SK-N-SH treated with all-trans-retinoic acid at 6 μM for 48 hours (cell line): ENCODE measurements at regions not wholly inside any gene's neighbourhood (a gene's known extent, or its start where the extent isn't known, plus 50 kb on each side); places are given as distances from the start of the nearest gene placed in this dataset.

Source experiments
- BACH2 ChIP-seq: fragments of 250-450 bp; sonication (Bioruptor Pico); IDR thresholded peaks from 2 replicates; pipeline ENCODE4 v1.9.0; 2021; ENCODE audit warnings: mild to moderate bottlenecking, borderline replicate concordance
- ISL1 ChIP-seq: fragments of 250-450 bp; sonication (Bioruptor Pico); IDR thresholded peaks from 2 replicates; pipeline ENCODE4 v2.1.2; 2022; ENCODE audit warnings: mild to moderate bottlenecking, moderate library complexity
- OSR1 ChIP-seq: fragments of 250-450 bp; sonication (Bioruptor Pico); IDR thresholded peaks from 2 replicates; pipeline ENCODE4 v1.8.0; 2022; ENCODE audit warnings: moderate library complexity, mild to moderate bottlenecking, inconsistent platforms
- PPARA ChIP-seq: fragments of 250-450 bp; sonication (Bioruptor Pico); IDR thresholded peaks from 2 replicates; pipeline ENCODE4 v1.5.0; 2020; ENCODE audit warnings: mild to moderate bottlenecking, borderline replicate concordance
- RARB ChIP-seq: fragments of 250-450 bp; sonication (Bioruptor Pico); IDR thresholded peaks from 2 replicates; pipeline ENCODE4 v1.8.0; 2021; ENCODE audit warnings: mild to moderate bottlenecking, moderate library complexity
- TCF4 ChIP-seq: fragments of 250-450 bp; sonication (Bioruptor Pico); IDR thresholded peaks from 2 replicates; pipeline ENCODE4 v1.8.0; 2021; ENCODE audit warnings: mild to moderate bottlenecking, moderate library complexity, borderline replicate concordance
- ZFP3 ChIP-seq: fragments of 250-450 bp; sonication (Bioruptor Pico); IDR thresholded peaks from 2 replicates; pipeline ENCODE4 v1.5.0; 2020; ENCODE audit warnings: mild to moderate bottlenecking, moderate library complexity
- ZFP30 ChIP-seq: fragments of 450-650 bp; formaldehyde crosslinking; IDR thresholded peaks from 2 replicates; pipeline ENCODE4 v1.5.0; 2022; ENCODE audit warnings: mild to moderate bottlenecking, moderate library complexity
- TF ChIP-seq, protein P1 (sequence below): fragments of 250-450 bp; sonication (Bioruptor Pico); IDR thresholded peaks from 2 replicates; pipeline ENCODE4 v1.5.0; 2020; ENCODE audit warnings: mild to moderate bottlenecking, moderate library complexity

DNA sequence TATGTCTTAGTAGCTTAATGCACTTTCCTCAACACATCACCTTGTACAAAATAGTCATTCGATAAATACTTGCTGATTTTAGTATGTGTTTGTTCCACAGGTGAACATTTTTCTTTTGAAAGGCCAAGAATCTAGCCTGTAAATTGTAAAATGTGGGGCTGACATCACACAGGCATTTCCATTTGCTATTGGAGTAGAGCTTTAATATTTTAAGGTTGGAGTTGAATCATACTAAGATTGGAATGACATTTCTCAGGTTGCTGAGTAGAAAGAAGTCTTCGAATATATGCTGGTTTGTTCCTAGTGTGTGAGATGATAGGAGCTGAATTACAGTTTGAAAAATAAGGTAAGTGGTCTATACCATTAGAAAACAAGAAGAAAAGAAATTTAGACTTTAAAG lies 112.3 kb upstream of the FRY start:
- TF ChIP-seq PPARA (CRISPR knock-in tag) (no peak), ZFP30 (no peak), TCF4 (no peak), ISL1 (CRISPR knock-in tag) (no peak), BACH2 (no peak), RARB (CRISPR knock-in tag) (no peak), OSR1 (no peak), ZFP3 (CRISPR knock-in tag) (no peak)
- TF ChIP-seq, protein P1, sequence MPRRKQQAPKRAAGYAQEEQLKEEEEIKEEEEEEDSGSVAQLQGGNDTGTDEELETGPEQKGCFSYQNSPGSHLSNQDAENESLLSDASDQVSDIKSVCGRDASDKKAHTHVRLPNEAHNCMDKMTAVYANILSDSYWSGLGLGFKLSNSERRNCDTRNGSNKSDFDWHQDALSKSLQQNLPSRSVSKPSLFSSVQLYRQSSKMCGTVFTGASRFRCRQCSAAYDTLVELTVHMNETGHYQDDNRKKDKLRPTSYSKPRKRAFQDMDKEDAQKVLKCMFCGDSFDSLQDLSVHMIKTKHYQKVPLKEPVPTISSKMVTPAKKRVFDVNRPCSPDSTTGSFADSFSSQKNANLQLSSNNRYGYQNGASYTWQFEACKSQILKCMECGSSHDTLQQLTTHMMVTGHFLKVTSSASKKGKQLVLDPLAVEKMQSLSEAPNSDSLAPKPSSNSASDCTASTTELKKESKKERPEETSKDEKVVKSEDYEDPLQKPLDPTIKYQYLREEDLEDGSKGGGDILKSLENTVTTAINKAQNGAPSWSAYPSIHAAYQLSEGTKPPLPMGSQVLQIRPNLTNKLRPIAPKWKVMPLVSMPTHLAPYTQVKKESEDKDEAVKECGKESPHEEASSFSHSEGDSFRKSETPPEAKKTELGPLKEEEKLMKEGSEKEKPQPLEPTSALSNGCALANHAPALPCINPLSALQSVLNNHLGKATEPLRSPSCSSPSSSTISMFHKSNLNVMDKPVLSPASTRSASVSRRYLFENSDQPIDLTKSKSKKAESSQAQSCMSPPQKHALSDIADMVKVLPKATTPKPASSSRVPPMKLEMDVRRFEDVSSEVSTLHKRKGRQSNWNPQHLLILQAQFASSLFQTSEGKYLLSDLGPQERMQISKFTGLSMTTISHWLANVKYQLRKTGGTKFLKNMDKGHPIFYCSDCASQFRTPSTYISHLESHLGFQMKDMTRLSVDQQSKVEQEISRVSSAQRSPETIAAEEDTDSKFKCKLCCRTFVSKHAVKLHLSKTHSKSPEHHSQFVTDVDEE (CRISPR knock-in tag), result no peak
